ENCODE measurements at regions not wholly inside any gene's neighbourhood (a gene's known extent, or its start where the extent isn't known, plus 50 kb on each side); places are given as distances from the start of the nearest gene placed in this dataset.

DNA sequence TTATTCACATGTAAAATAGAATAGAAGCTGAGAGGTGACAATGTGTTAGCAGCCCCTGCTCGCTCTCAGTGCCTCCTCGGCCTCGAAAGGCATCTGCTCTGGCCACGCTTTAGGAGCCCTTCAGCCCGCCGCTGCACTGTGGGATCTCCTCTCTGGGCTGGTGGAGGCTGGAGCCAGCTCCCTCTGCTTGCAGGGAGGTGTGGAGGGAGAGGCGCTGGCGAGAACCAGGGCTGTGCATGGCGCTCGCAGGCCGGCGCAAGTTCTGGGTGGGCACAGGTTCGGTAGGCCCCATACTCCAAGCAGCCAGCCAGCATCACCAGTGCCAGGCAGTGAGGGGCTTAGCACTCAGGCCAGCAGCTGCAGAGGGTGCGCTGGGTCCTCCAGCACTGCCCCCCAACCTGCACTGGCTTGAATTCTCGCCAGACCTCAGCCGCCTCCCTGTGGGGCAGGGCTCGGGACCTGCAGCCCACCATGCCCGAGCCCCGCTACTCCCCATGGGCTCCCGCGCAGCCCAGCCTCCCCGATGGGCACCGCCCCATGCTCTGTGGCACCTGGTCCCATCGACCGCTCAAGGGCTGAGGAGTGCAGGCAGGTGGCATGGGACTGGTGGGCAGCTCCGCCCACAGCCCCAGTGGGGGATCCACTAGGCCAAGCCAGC, 1346.7 kb upstream of the IGFBP7 start:
- TF ChIP-seq, protein P1, sequence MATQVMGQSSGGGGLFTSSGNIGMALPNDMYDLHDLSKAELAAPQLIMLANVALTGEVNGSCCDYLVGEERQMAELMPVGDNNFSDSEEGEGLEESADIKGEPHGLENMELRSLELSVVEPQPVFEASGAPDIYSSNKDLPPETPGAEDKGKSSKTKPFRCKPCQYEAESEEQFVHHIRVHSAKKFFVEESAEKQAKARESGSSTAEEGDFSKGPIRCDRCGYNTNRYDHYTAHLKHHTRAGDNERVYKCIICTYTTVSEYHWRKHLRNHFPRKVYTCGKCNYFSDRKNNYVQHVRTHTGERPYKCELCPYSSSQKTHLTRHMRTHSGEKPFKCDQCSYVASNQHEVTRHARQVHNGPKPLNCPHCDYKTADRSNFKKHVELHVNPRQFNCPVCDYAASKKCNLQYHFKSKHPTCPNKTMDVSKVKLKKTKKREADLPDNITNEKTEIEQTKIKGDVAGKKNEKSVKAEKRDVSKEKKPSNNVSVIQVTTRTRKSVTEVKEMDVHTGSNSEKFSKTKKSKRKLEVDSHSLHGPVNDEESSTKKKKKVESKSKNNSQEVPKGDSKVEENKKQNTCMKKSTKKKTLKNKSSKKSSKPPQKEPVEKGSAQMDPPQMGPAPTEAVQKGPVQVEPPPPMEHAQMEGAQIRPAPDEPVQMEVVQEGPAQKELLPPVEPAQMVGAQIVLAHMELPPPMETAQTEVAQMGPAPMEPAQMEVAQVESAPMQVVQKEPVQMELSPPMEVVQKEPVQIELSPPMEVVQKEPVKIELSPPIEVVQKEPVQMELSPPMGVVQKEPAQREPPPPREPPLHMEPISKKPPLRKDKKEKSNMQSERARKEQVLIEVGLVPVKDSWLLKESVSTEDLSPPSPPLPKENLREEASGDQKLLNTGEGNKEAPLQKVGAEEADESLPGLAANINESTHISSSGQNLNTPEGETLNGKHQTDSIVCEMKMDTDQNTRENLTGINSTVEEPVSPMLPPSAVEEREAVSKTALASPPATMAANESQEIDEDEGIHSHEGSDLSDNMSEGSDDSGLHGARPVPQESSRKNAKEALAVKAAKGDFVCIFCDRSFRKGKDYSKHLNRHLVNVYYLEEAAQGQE (IDR thresholded peaks at IDR 0.05; ENCODE audit: borderline replicate concordance): no peak
- TF ChIP-seq EP300 (conservative IDR thresholded peaks at IDR 0.05; ENCODE audit: poor library complexity, severe bottlenecking): no peak
- no peak for TF ChIP-seq POLR2AphosphoS5 (IDR thresholded peaks at IDR 0.05)
- TF ChIP-seq, protein P2, sequence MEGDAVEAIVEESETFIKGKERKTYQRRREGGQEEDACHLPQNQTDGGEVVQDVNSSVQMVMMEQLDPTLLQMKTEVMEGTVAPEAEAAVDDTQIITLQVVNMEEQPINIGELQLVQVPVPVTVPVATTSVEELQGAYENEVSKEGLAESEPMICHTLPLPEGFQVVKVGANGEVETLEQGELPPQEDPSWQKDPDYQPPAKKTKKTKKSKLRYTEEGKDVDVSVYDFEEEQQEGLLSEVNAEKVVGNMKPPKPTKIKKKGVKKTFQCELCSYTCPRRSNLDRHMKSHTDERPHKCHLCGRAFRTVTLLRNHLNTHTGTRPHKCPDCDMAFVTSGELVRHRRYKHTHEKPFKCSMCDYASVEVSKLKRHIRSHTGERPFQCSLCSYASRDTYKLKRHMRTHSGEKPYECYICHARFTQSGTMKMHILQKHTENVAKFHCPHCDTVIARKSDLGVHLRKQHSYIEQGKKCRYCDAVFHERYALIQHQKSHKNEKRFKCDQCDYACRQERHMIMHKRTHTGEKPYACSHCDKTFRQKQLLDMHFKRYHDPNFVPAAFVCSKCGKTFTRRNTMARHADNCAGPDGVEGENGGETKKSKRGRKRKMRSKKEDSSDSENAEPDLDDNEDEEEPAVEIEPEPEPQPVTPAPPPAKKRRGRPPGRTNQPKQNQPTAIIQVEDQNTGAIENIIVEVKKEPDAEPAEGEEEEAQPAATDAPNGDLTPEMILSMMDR (IDR thresholded peaks at IDR 0.05; ENCODE audit: poor library complexity, severe bottlenecking): no peak
- TF ChIP-seq RAD21 (conservative IDR thresholded peaks at IDR 0.05): no peak
- TF ChIP-seq EZH2 (IDR thresholded peaks at IDR 0.05; ENCODE audit: borderline replicate concordance, insufficient read depth, low read length, poor library complexity, severe bottlenecking): no peak
- no peak for TF ChIP-seq MXI1 (conservative IDR thresholded peaks at IDR 0.05; ENCODE audit: poor library complexity, severe bottlenecking)
- no peak for TF ChIP-seq TAF1 (IDR thresholded peaks at IDR 0.05; ENCODE audit: low read depth)
- no peak for TF ChIP-seq SMC3 (conservative IDR thresholded peaks at IDR 0.05; ENCODE audit: poor library complexity)
